GM19240 (cell line): ENCODE measurements at regions not wholly inside any gene's neighbourhood (a gene's known extent, or its start where the extent isn't known, plus 50 kb on each side); places are given as distances from the start of the nearest gene placed in this dataset.
A peak's percentile ranks its signal among the peaks of the same experiment; 100 is the strongest.

Experiments
- DNase-seq: peaks from one replicate; pipeline ENCODE4 v3.0.0; 2011; ENCODE audit warnings: low spot score; ENCODE audit not compliant: insufficient read length

- no peak for DNase-seq
These were observed 287.2 kb upstream of the GHITM start for GRCh38 chr10:83852146-83852545.

DNA sequence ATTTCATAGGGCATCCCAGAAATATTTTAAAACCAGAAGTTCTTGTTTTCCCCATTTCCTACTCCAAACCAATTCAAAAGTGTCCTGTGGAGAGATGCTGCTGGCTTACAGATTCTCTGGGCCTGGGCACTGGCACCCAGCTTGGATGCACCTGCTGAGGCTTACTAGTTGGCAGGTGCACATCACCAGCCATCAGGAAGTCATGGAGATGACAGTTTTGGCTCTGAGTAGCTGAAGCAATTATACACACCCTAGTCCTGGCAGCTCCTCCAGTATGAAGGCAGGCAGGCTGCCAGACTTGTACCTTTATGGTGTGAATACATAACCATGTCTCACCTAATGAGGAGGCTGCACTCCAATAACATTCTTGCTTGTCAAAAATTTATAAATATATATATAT lies 276.6 kb upstream of the GHITM start:
- DNase-seq, result no peak

GRCh38 chr10:83863283-83863966 lies 275.9 kb upstream of the GHITM start:
- DNase-seq, result no peak

DNA sequence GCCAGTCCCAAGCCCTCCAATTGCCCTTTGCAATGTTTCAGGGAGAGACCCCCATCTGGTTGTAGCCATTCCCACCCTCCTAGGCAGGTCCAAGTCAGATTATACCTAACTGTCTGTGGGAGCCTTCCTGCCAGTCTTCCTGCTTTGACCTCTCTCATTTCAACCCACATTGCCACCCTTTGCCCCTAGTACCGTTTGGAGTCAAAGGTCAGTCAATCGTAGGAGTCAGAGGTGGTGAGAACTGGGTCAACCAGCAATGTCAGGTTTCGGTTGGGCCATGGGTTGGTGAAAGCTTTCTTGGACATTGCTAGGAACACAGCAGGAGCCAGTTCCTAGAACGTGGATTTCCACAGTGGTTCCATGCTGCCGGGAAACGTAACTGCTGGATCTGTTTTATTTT lies 269.4 kb upstream of the GHITM start:
- no peak for DNase-seq

- DNase-seq, result peak; percentile 27
These were observed 267.9 kb upstream of the GHITM start for GRCh38 chr10:83871187-83872081.

DNA sequence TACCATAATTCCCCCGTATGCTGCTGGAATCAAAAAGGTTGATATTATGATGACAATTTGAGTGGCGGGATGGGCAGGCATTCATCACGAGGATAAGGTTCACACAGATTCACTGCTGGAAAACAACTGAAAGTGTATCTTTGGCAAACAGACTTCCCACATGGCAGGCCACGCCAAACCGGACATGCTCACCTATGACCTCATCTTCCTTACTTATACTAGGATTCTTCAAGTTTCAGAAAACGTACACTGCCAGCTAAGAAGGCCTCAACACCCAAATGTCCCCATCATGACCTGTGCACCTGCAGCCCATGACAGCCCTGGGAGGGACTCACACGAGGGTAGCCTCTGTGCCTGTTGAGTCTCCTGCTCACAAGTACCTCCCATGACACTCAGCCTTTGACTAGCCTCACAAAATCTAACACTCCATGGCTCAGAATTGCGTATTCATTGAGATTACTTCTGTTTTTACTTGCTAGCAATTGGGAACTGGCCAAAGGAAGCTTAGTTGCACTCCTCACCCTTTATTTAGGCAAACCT lies 259.0 kb upstream of the GHITM start:
- DNase-seq, result no peak

- no peak for DNase-seq
These were observed 257.6 kb upstream of the GHITM start for GRCh38 chr10:83881661-83882060.

DNA sequence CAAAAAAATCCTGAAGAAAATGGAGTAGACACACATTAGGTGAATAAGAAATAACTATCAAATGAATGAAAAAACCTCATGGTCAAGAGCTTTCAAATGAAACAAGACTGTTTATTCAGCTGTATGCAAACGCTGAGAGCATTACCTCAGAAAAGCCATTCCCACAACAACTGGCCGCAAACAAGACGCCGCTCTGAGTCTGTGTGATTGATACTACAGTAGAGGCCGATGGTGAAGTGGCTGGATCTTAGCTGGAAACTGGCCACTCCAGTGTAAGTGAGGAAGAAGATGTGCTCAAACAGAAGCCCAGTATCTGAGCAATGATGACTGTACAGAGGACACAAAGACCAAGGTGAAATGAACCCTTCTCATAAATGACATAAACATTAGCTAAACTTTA lies 252.4 kb upstream of the GHITM start:
- no peak for DNase-seq

DNA sequence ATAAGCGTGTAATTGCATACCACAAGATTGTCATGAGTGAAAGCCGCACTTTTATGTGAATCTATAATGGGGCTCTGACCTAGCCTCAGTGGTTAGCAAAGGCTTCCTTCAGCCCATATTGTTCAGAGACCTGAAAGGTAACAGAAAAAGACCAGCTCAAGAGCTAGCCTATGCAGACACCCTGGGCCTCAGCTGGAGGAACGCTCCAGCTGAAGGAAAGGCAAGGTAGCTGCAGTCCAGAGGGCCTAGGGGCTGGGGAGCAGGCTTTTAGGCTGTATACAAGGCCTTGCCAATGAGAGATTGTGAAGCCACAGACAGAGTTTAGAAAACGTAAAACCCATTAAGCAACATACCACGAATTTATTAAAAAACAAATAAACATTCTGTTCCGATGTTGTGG lies 246.6 kb upstream of the GHITM start:
- no peak for DNase-seq

DNA sequence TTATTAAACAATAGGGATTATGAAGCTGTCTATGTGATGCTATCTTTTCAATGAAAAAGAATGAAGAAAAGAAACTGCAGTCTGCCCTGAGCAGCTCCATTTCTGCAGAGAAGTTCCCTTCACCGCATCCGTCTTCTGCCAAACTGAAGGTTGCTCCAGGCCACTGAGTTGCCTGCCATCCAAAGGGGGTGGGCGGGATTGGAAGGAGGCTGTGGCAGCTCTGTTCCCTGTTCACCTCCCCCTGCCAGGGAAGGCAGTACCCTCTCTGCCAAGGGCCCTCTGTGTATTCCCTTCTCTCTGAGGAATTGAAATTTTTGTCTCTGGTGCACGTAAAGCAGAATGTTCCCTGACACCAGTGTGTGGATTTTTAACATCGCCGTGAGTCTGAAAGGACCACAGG lies 243.1 kb upstream of the GHITM start:
- no peak for DNase-seq

DNA sequence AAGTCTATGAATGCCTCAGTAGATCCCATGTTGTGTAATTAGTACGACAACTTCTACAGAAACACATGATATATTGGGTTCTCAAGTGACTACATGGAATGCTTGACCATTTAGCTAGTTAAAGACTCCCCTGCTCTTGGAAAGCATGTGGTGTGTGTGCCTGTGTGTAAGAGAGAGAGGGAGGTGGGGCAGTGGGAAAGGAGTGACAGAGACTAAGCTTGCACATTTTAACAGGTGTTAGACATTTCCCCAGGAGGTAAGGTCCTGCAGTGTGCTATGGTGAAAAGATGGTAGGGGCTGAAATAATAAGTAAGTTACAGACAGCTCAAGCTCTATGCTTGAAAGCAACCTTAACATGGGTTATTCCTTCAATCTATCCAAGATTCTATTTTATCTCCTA lies 241.7 kb upstream of the GHITM start:
- DNase-seq, result no peak

DNA sequence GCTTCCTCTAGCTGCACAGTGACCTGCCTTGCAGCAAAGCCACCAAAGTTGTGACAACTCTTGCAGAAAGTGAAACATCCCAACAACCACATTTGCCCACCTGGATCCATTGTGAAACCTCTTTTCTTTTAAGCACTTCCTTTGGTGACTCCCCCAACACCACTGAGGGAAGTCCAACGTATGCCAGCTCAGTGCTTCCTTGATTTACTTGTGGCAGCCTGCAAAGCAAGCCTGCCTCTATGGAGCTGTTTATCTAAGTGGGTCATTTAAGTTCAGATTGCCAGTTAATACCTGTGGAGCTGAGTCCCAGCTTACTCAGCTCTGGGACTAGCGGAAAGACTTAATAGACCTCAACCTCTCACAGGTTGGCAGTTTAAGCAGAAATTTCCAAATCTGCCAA lies 230.8 kb upstream of the GHITM start:
- no peak for DNase-seq

- DNase-seq, result no peak
These were observed 230.3 kb upstream of the GHITM start for GRCh38 chr10:83909001-83909400.

DNA sequence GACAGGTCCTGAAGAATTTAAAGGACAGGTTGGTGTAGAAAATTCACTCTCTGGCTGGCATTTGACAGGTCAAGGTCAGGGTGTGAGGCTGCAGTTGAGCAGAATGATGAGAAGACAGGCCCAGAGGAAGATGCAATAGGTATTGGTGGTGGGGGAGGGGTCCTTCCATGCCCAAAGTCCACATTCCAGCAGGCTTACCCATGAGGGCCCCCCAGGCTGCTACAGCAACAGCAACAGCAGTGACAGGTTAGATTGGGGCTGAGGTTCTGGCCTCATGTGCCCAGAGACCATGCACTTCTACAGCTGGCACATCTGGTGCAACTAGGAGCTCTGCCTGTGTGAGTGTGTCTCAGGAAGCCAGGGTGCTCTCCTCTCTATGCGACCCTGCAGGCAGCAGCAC lies 223.5 kb upstream of the GHITM start:
- DNase-seq, result no peak

- no peak for DNase-seq
These were observed 221.5 kb upstream of the GHITM start for GRCh38 chr10:83917537-83918506.

DNA sequence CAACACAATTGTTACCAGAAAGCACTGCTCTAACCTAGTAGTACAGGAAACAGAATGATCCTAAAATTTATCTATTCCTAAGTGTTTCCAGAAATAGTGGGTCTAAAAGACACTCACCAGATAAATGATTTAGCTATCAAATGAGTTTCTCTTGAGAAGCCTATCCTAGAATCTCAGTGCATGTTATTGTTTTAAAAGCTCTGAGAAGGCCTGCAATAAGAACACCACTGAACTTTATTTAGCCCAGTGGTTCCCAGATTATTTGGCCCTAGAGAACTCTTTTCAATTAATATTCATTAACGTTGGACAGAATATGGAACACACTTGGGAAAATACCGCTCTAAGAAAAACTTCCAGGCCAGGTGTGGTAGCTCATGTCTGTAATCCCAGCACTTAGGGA lies 220.1 kb upstream of the GHITM start:
- no peak for DNase-seq

DNA sequence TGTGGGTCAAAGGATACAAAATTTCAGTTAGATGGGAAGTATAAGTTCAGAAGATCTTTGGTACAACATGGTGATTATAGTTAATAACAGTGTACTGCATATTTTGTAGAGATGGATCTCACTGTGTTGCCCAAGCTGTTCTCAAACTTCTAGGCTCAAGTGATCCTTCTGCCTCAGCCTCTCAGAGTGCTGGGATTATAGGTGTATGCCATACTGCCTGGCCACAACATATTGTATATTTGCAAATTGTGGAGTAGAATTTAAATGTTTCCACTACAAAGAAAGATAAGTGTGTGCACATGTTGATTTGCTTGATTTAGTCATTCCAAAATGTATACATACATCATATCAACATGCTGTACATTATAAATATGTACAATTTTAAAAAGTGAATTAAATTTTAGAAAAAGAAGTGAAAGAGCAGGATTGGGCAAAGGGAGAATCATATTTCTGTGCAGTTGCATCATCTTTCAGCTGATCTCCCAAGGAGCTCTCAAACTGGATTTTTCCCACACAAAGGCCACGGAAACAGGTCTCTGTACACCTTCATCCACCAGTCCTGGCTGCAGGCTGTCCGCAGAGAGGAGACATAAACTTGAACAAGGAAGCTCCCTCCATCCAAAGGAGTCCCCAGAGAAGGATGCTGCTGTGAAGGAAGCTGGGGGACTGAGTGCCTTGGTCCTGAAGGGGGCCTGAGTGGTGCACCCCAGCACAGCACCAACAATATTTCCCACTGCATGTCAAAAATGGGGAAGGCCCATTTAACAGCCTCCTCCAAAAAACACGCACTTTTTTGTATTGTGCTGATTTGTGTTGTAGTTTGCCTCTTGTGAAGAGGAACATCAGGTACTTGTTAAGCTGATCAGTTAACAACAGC lies 217.1 kb upstream of the GHITM start:
- no peak for DNase-seq

GRCh38 chr10:83925133-83925532 lies 214.2 kb upstream of the GHITM start:
- no peak for DNase-seq

GRCh38 chr10:83926606-83927005 lies 212.7 kb upstream of the GHITM start:
- DNase-seq, result no peak

DNA sequence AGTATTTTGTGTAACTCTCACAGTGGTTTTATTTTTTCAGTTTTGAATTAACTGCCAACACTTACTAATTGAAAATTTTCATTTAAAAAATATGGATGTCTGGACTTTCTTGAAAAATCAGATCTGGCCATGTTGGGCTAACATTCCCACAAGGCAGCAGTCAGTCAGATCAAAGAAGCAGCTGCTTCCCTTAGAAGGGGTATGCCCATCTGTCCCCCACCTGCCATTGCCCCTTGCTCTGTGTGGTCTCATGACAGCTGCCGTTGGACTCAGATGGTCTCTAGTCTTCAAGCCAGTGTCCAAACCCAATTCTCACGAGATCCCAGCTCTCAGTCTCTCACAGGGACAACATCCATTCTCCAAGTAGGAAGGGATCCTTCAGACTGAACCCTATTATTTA lies 212.1 kb upstream of the GHITM start:
- DNase-seq, result no peak
